Inflammatory macrophage (primary cell): ENCODE measurements at regions not wholly inside any gene's neighbourhood (a gene's known extent, or its start where the extent isn't known, plus 50 kb on each side); places are given as distances from the start of the nearest gene placed in this dataset.
"Not testable (repeated sequence)": the region's sequence is repeated elsewhere in the genome, so short reads cannot be mapped to it uniquely, and the experiment has no call there.

ENCODE experiments used
- DNase-seq, 2 donors: peaks; one replicate each; pipeline ENCODE4 v3.0.0-alpha.2; 2020 to 2022

- DNase-seq: no peak
These were observed 1748.4 kb upstream of the CELF4 start for GRCh38 chr18:39313992-39314391.

GRCh38 chr18:39311111-39311712, 1745.6 kb upstream of the CELF4 start:
- no peak for DNase-seq

GRCh38 chr18:39308931-39309521, 1743.4 kb upstream of the CELF4 start:
- not testable (repeated sequence) for DNase-seq

- DNase-seq: no peak
These were observed 1740.2 kb upstream of the CELF4 start for GRCh38 chr18:39305766-39306165.

GRCh38 chr18:39302481-39302880, 1736.9 kb upstream of the CELF4 start:
- no peak for DNase-seq

GRCh38 chr18:39299152-39299551, 1733.6 kb upstream of the CELF4 start:
- DNase-seq: no peak

- DNase-seq: no peak
These were observed 1731.6 kb upstream of the CELF4 start for GRCh38 chr18:39297225-39297624.

GRCh38 chr18:39296293-39296888, 1730.8 kb upstream of the CELF4 start:
- no peak for DNase-seq

GRCh38 chr18:39276764-39277163, 1711.2 kb upstream of the CELF4 start:
- DNase-seq: no peak

GRCh38 chr18:39274535-39274934, 1708.9 kb upstream of the CELF4 start:
- no peak for DNase-seq

- DNase-seq: no peak
These were observed 1706.6 kb upstream of the CELF4 start for GRCh38 chr18:39272230-39272629.

- DNase-seq: no peak
These were observed 1706.1 kb upstream of the CELF4 start for GRCh38 chr18:39271654-39272053.

GRCh38 chr18:39260565-39260964, 1695.0 kb upstream of the CELF4 start:
- no peak for DNase-seq

GRCh38 chr18:39259736-39260135, 1694.1 kb upstream of the CELF4 start:
- DNase-seq: no peak

- no peak for DNase-seq
These were observed 1678.6 kb upstream of the CELF4 start for GRCh38 chr18:39244242-39244641.

- no peak for DNase-seq
These were observed 1675.9 kb upstream of the CELF4 start for GRCh38 chr18:39241534-39241933.

GRCh38 chr18:39238981-39239660, 1673.5 kb upstream of the CELF4 start:
- no peak for DNase-seq

- no peak for DNase-seq
These were observed 1669.6 kb upstream of the CELF4 start for GRCh38 chr18:39235118-39235719.

- DNase-seq: no peak
These were observed 1667.3 kb upstream of the CELF4 start for GRCh38 chr18:39232937-39233336.

GRCh38 chr18:39232490-39232889, 1666.9 kb upstream of the CELF4 start:
- DNase-seq: no peak

GRCh38 chr18:39230086-39230803, 1664.6 kb upstream of the CELF4 start:
- DNase-seq: no peak

GRCh38 chr18:39227769-39228168, 1662.2 kb upstream of the CELF4 start:
- DNase-seq: not testable (repeated sequence)

GRCh38 chr18:39225373-39225772, 1659.8 kb upstream of the CELF4 start:
- no peak for DNase-seq
